Psoas muscle (tissue), 7 donors: ENCODE measurements at regions not wholly inside any gene's neighbourhood (a gene's known extent, or its start where the extent isn't known, plus 50 kb on each side); places are given as distances from the start of the nearest gene placed in this dataset.

Source experiments
- ATAC-seq, 4 donors: fragments of 200-7000 bp; cut with Tn5 transposase; one replicate each; pipeline ENCODE4 v1.9.1; 2020; ENCODE audit warnings: moderate library complexity in 3 of 4, mild to moderate bottlenecking in 2 of 4
- DNase-seq, 2 donors: peaks; one replicate each; pipeline ENCODE4 v3.0.0-alpha.2; 2020
- H3K27ac ChIP-seq: fragments of 200-600 bp; one replicate; pipeline ENCODE4 v1.8.0; 2022
- H3K27me3 ChIP-seq, 3 donors: fragments of 200-600 bp in 1 of 3; one replicate each; pipeline versions ENCODE4 v1.6.1 to v1.8.0; 2013 to 2022; ENCODE audit warnings: low read length in 2 of 3, mild to moderate bottlenecking in 2 of 3, moderate library complexity in 1 of 3; ENCODE audit not compliant: insufficient read depth in 3 of 3
- H3K36me3 ChIP-seq, 2 donors: fragments of 200-600 bp in 1 of 2; one replicate each; pipeline versions ENCODE4 v1.6.1 to v1.8.0; 2013 to 2022; ENCODE audit warnings: low read depth in 1 of 2, mild to moderate bottlenecking in 1 of 2, moderate library complexity in 1 of 2; ENCODE audit not compliant: insufficient read depth in 1 of 2
- H3K4me1 ChIP-seq: fragments of 200-600 bp; one replicate; pipeline ENCODE4 v1.8.0; 2022
- H3K4me3 ChIP-seq: fragments of 200-600 bp; one replicate; pipeline ENCODE4 v1.8.0; 2022; ENCODE audit warnings: mild to moderate bottlenecking
- H3K9me3 ChIP-seq: fragments of 200-600 bp; one replicate; pipeline ENCODE4 v1.8.0; 2022
- CTCF ChIP-seq: fragments of 200-600 bp; IDR thresholded peaks from one replicate; pipeline ENCODE4 v1.8.0; 2022; ENCODE audit warnings: antibody characterized with exemption
- WGBS, 3 donors: extraction: QIAGEN DNeasy Blood & Tissue Kit; methylation state at CpG; one replicate each; pipeline versions ENCODE4 v1.1.6 to v1.1.7; 2013; 5-methylcytosine and 5-hydroxymethylcytosine counted together
- intact Hi-C, 2 donors: fragments of 100-400 bp; cut with DNase I; formaldehyde crosslinking; loops; one replicate each; pipeline versions ENCODE4 v1.11.0 to v1.14.2; 2022
- donor health status: healthy with polysubstance abuse.
- donor health status: DM: no; HTN: no; CAD: no; lungs with moderate emphysema.
- donor health status: Bipolar disorder and iron deficiency.
- donor health status: healthy.
- donor health status: DM: yes; HTN: yes; CAD: no.
- donor health status: DM: no; HTN: no; CAD: no.
- donor health status: DM: yes; HTN: yes; CAD: no.

GRCh38 chr5:143886651-143887638 lies 75.0 kb downstream of the HMHB1 start:
- H3K9me3 ChIP-seq = no peaks in the 10 kb centered on the region
- H3K36me3 ChIP-seq = no peaks in the 10 kb centered on the region
- H3K27me3 ChIP-seq = no peaks in the 10 kb centered on the region
- intact Hi-C loops = no loop called here
- WGBS, 3 donors = 22 to 46% (median 26%) methylated on average over 6 of the region's 6 CpGs
- TF ChIP-seq CTCF = no peak
- H3K4me3 ChIP-seq = no peak overlapping the region
- DNase-seq (peak; percentile 32 to 54), ATAC-seq (peak in 3 of 4 donors; percentile 51 to 59 (median 52))
- peaks cover 27% of the 10 kb centered on the region for H3K4me1 ChIP-seq
- no peak overlapping the region for H3K27ac ChIP-seq

GRCh38 chr5:143887903-143888665 lies 76.1 kb downstream of the HMHB1 start:
- intact Hi-C loops = no loop called here

GRCh38 chr5:143888912-143889311 lies 77.0 kb downstream of the HMHB1 start:
- no peak overlapping the region for H3K27ac ChIP-seq
- H3K4me3 ChIP-seq = no peak overlapping the region
- intact Hi-C loops = no loop called here

More at GRCh38 chr5:143887903-143888665, 76.1 kb downstream of the HMHB1 start:
- no peaks in the 10 kb centered on the region for H3K36me3 ChIP-seq
- no peaks in the 10 kb centered on the region for H3K27me3 ChIP-seq
- ATAC-seq = peak; percentile 53 to 66 (median 62)
- DNase-seq = no peak
- H3K4me3 ChIP-seq = no peak overlapping the region
- WGBS, 3 donors = 19 to 34% (median 24%) methylated on average over 5 of the region's 5 CpGs
- TF ChIP-seq CTCF = no peak
- no peaks in the 10 kb centered on the region for H3K9me3 ChIP-seq
- H3K27ac ChIP-seq = peak overlapping the region; percentile 39
- H3K4me1 ChIP-seq = peaks cover 27% of the 10 kb centered on the region

GRCh38 chr5:143889986-143890385 lies 78.0 kb downstream of the HMHB1 start:
- Histone ChIP-seq H3K27me3 (no peaks in the 10 kb centered on the region), H3K27ac (no peak overlapping the region), H3K4me3 (no peak overlapping the region), H3K9me3 (no peaks in the 10 kb centered on the region), H3K36me3 (no peaks in the 10 kb centered on the region), H3K4me1 (peaks cover 27% of the 10 kb centered on the region)
- TF ChIP-seq CTCF = no peak
- intact Hi-C loops = no loop called here
- no peak for ATAC-seq
- WGBS, 3 donors = 73 to 84% (median 79%) methylated on average over 3 of the region's 3 CpGs
- DNase-seq = no peak

More at GRCh38 chr5:143888912-143889311, 77.0 kb downstream of the HMHB1 start:
- H3K36me3 ChIP-seq = no peaks in the 10 kb centered on the region
- no peak for DNase-seq
- 60 to 77% (median 68%) methylated on average over 3 of the region's 3 CpGs for whole genome bisulfite sequencing, 3 donors
- no peak for ATAC-seq
- H3K27me3 ChIP-seq = no peaks in the 10 kb centered on the region
- H3K4me1 ChIP-seq = peaks cover 27% of the 10 kb centered on the region
- no peaks in the 10 kb centered on the region for H3K9me3 ChIP-seq
- no peak for TF ChIP-seq CTCF
